GM18519 (cell line): ENCODE measurements at regions not wholly inside any gene's neighbourhood (a gene's known extent, or its start where the extent isn't known, plus 50 kb on each side); places are given as distances from the start of the nearest gene placed in this dataset.
A peak's percentile ranks its signal among the peaks of the same experiment; 100 is the strongest.

ENCODE experiments used
- ATAC-seq: cut with Tn5 transposase; IDR thresholded peaks from one replicate; pipeline ENCODE4 v1.9.1; 2021; ENCODE audit warnings: mild to moderate bottlenecking, moderate library complexity; ENCODE audit not compliant: unreplicated experiment, low FRiP score

DNA sequence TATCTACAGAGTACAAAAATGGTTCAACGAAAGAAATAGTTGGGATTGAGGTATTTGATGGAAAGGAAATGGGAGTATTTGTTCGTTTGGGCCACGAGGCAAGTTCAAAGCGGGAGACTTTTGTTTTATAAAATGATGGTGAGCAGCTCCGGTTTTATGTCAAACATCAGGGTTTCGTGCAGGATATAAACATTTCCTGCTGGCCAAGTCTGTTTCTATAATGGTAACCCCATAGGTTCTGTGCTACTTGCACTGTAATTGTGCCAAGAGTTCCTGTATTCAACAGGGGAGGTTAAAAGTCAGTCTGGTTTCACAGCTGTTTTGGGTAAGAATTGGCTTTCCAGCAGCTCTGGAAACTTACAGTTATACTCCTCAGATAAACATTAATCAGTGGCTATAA, 290.3 kb upstream of the NRIP1 start:
- ATAC-seq, result no peak

DNA sequence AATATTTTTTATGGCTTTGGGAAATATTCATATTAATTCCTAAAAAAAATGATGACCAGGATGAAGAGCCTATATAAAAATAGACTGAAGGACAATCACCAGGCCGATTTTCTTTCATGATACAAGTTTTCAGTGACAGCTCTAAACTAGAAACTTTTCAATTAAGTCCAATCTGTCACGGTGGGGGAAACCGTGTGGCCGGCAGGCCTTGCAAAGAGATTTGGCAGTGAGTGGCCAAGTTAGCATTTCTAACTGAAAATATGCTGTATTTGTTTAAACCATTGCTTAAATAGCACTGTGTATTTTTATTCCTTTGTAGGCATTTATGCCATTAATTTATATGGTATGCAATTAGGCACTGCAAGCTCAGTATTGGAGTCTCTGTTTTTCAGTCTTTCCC, 294.5 kb upstream of the NRIP1 start:
- no peak for ATAC-seq

DNA sequence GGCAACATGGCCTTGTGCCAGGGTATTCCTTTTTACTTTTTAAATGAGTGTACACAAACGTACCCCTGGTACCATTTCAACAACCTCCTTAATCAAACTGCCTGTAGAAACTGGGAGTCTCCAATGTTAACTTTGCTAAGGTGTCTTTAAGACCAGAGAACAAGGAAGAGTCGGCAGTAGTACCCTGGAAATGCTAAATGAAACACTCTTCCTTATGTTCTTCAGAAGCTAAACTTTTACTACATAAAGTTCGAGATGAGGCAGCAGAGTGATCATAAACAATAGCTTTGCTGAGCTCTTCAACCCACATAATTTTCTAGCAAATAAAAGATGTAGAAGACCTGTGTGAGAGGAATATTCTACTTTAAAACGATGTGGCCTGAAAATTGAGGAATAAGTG, 297.7 kb upstream of the NRIP1 start:
- no peak for ATAC-seq

DNA sequence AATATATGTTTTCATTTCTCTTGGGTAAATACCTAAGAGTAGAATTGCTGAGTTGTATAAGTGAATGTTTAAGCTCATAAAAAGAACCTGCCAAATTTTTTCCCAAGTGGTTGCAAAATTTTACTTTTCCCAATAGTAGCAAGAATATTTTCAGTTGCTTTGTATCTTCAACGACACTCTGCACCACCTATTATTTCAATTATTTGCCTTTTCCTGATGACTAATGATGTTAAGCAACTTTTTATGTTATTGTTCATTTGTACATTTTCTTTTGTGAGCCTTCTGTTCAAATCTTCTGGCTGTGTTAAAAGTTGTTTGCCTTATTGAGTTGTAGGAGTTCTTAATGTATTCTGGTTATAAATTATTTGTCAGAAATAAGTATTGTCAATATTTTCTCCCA, 299.1 kb upstream of the NRIP1 start:
- no peak for ATAC-seq

DNA sequence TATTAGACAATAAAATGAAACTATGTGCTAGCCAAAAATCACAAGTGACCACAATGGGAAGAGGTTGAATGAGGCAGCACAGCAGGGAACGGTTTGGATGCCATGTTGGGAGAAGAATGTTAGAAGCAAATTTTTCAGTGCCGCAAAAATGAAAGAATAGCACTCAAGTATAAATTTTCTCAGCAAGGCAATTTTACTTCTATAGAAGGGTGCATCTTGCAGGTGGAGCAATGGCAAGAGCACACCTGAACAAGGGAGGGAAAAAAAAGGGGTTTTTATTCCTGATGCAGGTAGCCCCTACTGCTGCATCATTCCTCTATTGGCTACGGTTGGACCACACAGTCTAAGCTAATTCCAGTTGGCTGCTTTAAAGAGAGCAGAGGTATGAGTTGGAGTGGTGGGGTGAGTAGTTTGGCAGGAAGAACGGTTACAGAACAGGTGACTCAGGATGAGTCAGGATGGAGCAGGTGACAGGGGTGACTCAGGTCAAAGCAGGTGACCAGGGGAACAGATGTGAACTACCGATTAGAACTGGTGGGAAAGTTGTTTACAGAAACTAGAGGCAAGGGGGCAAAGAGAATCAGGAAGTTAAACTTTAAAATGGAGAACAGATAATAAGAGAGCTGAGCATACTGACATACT, 301.1 kb upstream of the NRIP1 start:
- ATAC-seq, result no peak

DNA sequence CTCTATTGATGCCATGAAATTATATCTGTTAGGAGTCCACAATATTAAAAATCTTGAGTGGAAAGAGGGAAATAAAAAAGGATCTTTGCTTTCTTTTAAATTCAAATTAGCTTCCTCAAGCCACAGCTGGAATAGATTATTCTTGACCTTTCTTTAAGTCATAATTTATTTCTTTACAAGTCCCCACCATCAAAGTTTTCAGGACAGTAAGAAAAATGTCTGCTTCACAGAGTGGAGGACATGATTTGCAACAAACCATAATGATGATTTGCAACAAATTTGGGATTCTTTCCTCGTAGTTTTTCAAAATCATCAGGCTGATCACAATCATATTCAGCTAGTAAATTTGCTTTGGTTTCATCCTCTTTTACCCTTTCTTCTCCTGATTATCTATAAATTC, 301.8 kb upstream of the NRIP1 start:
- ATAC-seq, result no peak

DNA sequence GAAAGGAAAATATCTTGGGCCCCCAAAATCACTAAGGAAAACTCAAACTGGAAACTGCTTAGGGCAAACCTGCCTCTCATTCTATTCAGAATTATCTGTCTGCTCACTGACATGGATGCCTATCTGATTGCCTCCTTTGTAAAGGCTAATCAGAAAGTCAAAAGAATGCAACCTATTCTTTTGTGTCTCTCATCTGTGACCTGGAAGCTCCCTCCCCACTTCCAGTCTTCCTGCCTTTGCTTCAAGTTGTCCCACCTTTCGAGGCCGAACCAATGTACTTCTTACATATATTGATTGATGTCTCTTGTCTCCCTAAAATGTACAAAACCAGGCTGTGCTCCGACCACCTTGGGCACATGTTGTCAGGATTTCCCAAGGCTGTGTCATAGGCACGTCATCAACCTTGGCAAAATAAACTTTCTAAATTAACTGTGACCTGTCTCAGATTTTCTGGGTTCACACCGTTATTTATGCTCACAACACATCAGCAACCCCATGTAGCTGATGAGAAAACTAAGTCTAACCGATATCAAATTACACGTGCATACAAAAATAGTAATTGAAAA, 302.3 kb upstream of the NRIP1 start:
- no peak for ATAC-seq

DNA sequence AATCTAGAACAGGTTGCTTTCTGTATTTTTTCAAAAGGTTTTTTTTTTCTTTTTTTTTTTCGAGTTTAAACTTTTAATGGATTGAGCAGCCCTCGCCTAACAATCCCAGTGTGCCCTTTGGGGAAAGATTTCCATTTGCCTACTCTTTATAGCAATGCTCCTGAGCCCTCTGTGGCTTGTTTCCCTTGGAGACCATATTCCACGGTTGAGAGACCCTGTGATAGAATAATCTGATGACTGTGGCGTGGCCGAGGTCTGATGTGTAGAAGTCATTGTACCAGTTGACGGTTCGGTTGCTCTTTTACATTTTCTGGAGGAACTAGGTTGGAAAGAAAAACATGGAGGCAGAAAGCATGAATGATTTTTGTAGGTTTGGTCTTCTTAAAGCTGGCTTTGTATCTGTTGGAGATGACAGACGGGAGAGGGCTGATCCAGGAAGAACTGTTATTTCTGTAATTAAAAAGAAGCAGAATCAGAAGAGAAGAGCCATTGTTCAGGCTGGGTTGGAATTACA, 305.7 kb upstream of the NRIP1 start:
- no peak for ATAC-seq

DNA sequence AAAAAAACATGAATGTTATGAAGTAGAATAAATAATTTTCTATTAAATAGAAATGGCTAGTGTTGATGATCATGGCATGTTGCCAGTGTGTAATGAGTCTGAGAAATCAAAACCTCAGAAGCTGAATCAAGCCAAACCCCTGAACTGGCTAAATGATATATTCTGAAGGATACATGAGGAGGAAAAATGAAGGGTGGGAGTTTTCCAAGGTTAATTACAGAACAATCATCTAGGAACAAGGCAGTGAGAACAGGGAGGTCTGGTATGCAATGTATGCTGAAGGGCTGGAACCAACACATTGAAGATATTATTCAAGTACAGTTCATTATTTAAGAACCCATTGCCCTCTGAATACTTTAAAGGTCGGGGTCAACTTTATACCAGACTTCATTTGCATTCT, 309.1 kb upstream of the NRIP1 start:
- ATAC-seq, result no peak

DNA sequence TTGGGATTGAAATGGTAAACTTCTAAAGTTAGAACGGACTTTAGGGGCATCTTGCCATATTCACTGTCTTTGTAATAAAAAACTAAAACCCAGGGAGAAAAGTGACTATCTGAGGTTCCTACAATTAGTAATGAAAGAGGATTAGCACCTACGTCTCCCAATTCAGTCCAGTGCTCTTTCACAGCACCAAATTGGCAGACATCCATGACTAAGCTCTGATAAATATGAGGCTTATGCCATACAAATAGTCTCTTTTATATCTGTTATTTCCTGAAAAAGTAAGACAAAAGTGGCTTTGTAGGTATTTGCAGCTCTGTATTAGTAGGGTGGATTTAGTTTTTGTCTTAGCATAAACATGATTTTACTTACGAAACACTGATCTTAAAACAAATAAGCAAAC, 315.0 kb upstream of the NRIP1 start:
- no peak for ATAC-seq

DNA sequence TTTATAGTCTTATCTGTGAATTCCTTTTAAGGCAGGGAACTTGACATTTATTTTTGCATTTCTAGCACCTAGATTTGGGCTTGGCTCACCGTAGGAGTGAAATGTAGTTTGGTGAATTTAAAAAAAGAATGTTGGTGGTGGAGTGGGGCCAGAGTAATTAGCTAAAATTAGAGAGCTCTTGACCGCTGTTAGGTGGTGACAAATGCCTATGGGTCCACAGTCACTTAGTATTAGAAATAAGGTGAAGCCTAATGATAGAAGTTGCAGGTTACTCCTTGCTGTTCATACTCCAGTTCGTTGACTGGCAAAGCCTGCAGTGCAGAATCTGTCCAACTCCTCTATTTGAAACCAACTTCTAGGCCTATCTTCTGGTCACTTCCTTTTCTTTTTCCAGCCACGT, 318.8 kb upstream of the NRIP1 start:
- no peak for ATAC-seq

DNA sequence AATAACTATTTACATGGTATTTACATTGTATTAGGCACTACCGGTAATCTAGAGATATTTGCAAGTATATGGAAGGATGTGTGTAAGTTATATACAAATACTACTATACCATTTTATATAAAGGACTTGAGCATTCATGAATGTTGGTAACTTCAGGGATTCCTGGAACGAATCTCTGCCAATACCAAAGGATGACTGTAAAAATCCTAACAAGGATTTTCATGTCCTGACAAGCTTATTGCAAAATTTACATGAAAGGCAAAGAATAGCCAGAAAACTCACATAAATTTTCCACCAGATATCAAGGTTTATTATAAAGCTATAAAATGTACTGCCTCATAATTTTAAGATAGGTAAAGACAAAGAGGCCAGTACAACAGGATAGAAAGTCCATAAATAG, 325.2 kb upstream of the NRIP1 start:
- no peak for ATAC-seq

DNA sequence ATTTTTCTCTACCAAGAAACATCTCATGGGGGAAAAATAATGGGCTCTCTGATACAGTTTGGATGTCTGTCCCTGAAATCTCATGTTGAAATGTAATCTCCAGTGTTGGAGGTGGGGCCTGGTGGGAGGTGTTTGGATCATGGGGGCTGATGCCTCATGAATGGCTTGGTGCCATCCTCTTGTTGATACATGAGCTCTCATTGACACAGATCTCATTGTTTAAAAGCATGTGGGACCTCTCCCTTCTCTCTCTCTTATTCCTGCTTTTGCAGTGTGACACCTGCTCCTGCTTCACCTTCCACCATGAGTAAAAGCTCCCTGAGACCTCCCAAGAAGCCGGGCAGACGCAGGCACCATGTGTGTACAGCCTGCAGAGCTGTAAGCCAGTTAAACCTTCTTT, 332.5 kb upstream of the NRIP1 start:
- no peak for ATAC-seq

DNA sequence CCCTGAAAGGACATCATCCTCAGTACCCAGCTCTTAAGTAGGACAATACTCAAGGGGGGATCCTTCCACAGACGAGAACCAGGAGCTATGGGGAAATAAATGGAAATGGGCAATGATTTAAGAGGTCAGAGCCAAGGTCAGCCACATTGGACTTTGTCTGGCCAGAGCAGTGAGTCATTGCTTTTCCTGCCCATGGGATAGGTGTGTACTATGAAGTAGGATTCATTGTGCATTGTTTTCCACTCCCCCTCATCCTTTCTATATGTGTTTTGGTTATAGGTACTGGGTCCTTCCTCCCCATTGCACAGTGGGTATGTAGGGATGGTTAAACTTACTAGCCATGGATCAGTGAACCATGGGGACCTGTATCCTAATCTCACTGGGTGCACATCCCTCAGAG, 328.9 kb upstream of the USP25 start:
- no peak for ATAC-seq

DNA sequence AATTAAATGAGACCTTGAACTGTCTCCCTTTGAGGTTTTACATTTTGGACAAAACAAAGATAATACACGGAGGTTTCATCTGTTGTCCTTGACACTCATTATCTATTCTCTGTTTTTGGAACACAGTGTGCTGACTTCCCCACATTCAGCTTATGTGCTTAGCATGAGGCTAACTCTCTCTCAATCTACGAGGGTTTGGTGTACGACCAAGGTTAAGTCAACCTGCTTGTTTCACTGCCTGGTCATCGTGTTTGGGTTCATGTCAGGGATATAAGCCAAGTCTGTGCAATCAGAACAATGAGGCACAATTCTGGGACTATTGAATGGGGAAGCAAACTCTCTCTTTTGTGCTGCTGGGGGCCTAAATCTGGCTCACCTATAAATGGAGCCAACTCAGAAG, 328.5 kb upstream of the USP25 start:
- no peak for ATAC-seq

DNA sequence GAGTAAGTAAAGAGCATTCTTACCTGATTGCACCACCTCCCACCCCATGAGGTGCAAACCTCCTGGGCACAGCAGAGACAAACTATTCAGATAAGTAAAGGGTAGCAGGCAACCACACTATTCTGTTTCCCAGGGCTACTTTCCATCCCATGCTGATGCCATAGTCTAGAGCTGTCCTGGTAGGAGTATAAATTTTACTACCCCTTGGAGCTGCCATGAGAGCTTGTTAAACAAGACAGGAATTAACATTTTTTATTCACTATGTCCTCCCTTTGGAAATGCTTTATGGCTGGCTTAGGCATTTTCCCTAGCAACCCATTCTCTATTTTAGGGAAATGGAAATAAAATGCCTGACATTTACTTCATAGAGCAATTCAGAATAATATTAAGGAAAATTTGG, 324.6 kb upstream of the USP25 start:
- ATAC-seq, result no peak

DNA sequence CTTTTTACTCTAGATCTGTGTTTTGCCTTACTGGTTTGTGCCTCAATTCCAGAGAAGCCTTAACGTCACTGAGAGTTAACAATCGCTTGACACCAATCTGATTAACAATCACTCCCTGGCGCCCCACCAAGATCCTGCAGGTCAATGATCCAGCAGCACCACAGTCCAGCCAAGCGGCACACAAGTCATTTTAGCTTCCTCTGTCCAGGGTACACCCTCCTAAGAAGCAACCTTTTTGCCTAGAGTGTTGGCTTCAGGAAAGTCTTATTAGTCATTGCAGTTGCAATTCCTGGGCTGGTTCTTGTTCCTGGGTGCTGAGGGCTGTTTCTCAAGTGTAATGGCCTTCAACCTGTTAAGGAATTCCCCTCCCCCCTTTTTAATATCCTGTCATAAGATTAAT, 323.0 kb upstream of the USP25 start:
- ATAC-seq, result no peak

DNA sequence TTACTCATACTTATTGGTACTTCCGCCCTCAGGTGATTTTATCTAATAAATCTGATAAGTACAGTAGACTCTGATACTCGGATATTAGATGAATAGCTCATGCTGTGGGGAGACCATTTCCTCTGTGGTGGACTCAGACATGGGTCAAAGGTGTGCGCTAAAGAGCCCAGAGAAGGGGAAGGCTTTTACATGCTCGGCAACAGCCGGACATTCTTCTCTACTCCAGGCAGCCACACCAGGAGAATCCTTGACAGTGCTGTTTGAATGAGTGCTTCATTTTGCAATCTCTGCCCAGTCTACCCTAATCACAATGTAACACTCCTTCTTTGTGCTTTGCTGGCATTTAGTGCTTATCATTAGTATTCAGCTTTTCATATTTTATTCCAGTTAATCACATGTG, 322.2 kb upstream of the USP25 start:
- ATAC-seq, result no peak

DNA sequence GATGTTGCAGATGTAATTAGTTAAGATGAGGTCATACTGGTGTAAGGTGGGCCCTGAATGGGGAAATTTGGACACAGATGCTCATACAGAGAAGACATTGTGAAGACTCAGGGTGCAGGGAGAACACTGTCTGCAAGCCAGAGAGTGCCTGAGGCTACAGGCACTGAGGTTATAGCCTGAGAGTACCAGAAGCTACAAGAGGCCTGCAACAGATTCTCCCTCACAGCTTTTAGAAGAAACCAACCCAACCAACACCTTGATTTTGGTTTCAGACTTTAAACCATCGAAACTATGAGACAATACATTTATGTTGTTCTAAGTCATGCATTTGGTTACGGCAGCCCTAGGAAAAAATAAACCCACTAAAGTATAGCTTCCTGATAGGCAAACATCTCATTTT, 321.7 kb upstream of the USP25 start:
- ATAC-seq, result peak; percentile 91

DNA sequence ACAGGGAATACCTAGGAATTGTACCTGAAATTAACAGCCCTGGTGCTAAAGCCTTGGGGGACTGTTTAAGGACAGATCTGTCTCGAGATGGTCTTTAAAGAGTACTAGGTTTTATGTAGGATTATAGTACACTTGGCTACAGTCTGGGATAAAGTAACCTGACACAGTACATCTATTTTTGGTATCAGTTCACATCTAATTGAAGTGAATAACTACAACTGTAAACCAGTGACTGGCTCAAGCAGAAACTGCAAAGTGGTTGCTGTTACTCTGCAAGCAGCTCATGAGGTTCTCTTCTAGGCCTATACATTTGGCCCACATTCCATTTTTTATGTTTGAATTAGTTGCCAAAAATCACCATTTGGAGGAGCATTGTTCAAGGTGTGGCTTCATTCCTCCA, 320.8 kb upstream of the USP25 start:
- ATAC-seq, result no peak

DNA sequence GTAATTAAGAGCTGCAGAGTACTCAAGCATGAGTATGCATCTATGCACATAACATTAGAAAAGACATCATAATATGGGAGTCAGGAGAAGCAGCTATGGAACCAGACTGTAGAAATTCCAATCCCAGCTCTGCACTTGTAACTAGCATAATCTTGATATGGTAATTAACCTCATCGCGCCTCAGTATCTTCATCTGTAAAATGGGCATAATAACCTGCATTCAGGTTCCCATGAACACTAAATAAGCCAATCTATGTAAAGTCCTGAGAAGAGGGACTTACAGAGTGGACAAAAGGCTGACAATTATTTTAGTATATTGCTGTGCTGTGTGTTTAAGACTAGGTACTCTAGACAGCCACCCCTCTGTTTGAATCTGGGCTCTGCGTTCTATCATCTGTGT, 318.9 kb upstream of the USP25 start:
- ATAC-seq, result no peak

DNA sequence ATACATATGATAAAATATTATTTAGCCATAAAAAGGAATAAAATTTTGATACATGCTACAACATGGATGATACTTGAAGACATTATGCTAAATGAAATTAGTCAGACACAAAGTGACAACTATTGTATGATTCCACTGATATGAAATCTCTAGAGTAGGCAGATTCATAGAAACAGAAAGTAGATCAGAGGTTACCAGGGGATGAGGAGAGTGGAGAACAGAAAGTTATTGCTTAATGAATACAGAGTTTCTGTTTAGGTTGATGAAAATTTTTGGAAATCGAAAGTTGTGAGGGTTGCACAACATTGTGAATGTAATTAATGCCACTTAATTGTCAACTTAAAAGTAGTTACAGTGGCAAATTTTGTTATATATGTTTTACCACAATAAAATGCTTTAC, 315.7 kb upstream of the USP25 start:
- ATAC-seq, result no peak
